SK-N-MC (cell line): ENCODE measurements at regions not wholly inside any gene's neighbourhood (a gene's known extent, or its start where the extent isn't known, plus 50 kb on each side); places are given as distances from the start of the nearest gene placed in this dataset.

Experiments
- EZH2 ChIP-seq: fragments of 200-600 bp; sonication (generic); IDR thresholded peaks from one replicate; pipeline ENCODE4 v1.6.1; 2017; ENCODE audit warnings: antibody characterized with exemption
- POLR2AphosphoS5 ChIP-seq: IDR thresholded peaks from 2 replicates; pipeline ENCODE4 v1.6.1; 2012; ENCODE audit warnings: mild to moderate bottlenecking, low read depth, low read length, borderline replicate concordance

GRCh38 chr3:152927131-152927530 lies 92.2 kb downstream of the P2RY1 start:
- no peak for TF ChIP-seq POLR2AphosphoS5
- no peak for TF ChIP-seq EZH2
